IMR-90 (cell line): ENCODE measurements at regions not wholly inside any gene's neighbourhood (a gene's known extent, or its start where the extent isn't known, plus 50 kb on each side); places are given as distances from the start of the nearest gene placed in this dataset.

Source experiments
- ATAC-seq: fragments of 200-7000 bp; cut with Tn5 transposase; 2 replicates; pipeline ENCODE4 v1.9.1; 2020; ENCODE audit warnings: low read depth, mild to moderate bottlenecking, moderate library complexity
- BruUV-seq: library from RNA; stranded (reverse); fragments of 400-500 nt; replicated peaks from 2 replicates; lab custom pipeline; 2021; lab: Mats Ljungman, UMichigan
- CTCF ChIA-PET: fragments of 300-600 bp; formaldehyde crosslinking; extraction: SDS; loops from one replicate; lab custom pipeline; 2021; ENCODE audit warnings: antibody characterized with exemption; lab: Yijun Ruan, JAX
- POLR2A ChIA-PET: fragments of 300-600 bp; sonication (Branson Sonifier 250); formaldehyde crosslinking; loops from one replicate; lab custom pipeline; 2022; ENCODE audit warnings: antibody characterized with exemption; ENCODE audit not compliant: unreplicated experiment; lab: Charles Lee
- DNase-seq: peaks from one replicate; pipeline ENCODE4 v3.0.0; 2013
- H2AFZ ChIP-seq: replicated peaks from 2 replicates; pipeline ENCODE3; 2013; ENCODE audit warnings: low read length, mild to moderate bottlenecking; ENCODE audit not compliant: poor library complexity
- H2AK5ac ChIP-seq: 2 replicates; pipeline ENCODE4 v1.6.1; 2013; ENCODE audit warnings: low read depth, low read length, inconsistent platforms
- H2AK9ac ChIP-seq: replicated peaks from 2 replicates; pipeline ENCODE3; 2013; ENCODE audit warnings: mild to moderate bottlenecking, low read depth, low read length, moderate library complexity; ENCODE audit not compliant: poor library complexity
- H2BK120ac ChIP-seq: 2 replicates; pipeline ENCODE4 v1.6.1; 2013; ENCODE audit warnings: low read depth, low read length, inconsistent platforms
- H2BK15ac ChIP-seq: 3 replicates; pipeline ENCODE4 v1.6.1; 2013; ENCODE audit warnings: low read depth, low read length, inconsistent platforms
- H2BK20ac ChIP-seq: 2 replicates; pipeline ENCODE4 v1.6.1; 2013; ENCODE audit warnings: low read depth, mild to moderate bottlenecking, inconsistent platforms, low read length, moderate library complexity
- H2BK5ac ChIP-seq: 2 replicates; pipeline ENCODE4 v1.6.1; 2013; ENCODE audit warnings: mild to moderate bottlenecking, low read depth, low read length, inconsistent platforms; ENCODE audit not compliant: poor library complexity, severe bottlenecking
- H3K14ac ChIP-seq: replicated peaks from 2 replicates; pipeline ENCODE4 v1.6.1; 2013; ENCODE audit warnings: low read depth, low read length, inconsistent platforms
- H3K18ac ChIP-seq: 2 replicates; pipeline ENCODE4 v1.6.1; 2013; ENCODE audit warnings: low read depth, low read length, control low read depth
- H3K23ac ChIP-seq: 2 replicates; pipeline ENCODE4 v1.6.1; 2013; ENCODE audit warnings: low read depth, low read length, inconsistent platforms
- H3K27ac ChIP-seq: 2 replicates; pipeline ENCODE4 v1.5.1; 2013; ENCODE audit warnings: mild to moderate bottlenecking, control low read depth, low read length; ENCODE audit not compliant: insufficient read depth
- H3K27me3 ChIP-seq: 2 replicates; pipeline ENCODE4 v1.6.1; 2013; ENCODE audit warnings: low read length; ENCODE audit not compliant: control insufficient read depth, insufficient read depth
- H3K36me3 ChIP-seq: 2 replicates; pipeline ENCODE4 v1.6.1; 2013; ENCODE audit warnings: low read length, mixed read lengths; ENCODE audit not compliant: control insufficient read depth, insufficient read depth
- H3K4ac ChIP-seq: 2 replicates; pipeline ENCODE4 v1.6.1; 2013; ENCODE audit warnings: low read depth, low read length, inconsistent platforms
- H3K4me1 ChIP-seq: 2 replicates; pipeline ENCODE4 v1.6.1; 2013; ENCODE audit warnings: low read length, mixed read lengths; ENCODE audit not compliant: control insufficient read depth, insufficient read depth
- H3K4me2 ChIP-seq: 2 replicates; pipeline ENCODE4 v1.6.1; 2013; ENCODE audit warnings: low read depth, mild to moderate bottlenecking, control low read depth, low read length, moderate library complexity
- H3K4me3 ChIP-seq: 2 replicates; pipeline ENCODE4 v1.5.1; 2013; ENCODE audit warnings: low read depth, mild to moderate bottlenecking, control low read depth, low read length, moderate library complexity; ENCODE audit not compliant: insufficient read depth
- H3K56ac ChIP-seq: 2 replicates; pipeline ENCODE4 v1.6.1; 2013; ENCODE audit warnings: low read length, inconsistent platforms; ENCODE audit not compliant: insufficient read depth; ENCODE audit errors: extremely low read depth
- H3K79me1 ChIP-seq, 2 experiments: 2 replicates each; pipeline ENCODE4 v1.6.1; 2013; ENCODE audit warnings: low read length in 2 of 2, inconsistent platforms in 1 of 2, low read depth in 1 of 2
- H3K9ac ChIP-seq: 2 replicates; pipeline ENCODE4 v1.6.1; 2013; ENCODE audit warnings: low read depth, low read length, control low read depth
- H3K9me1 ChIP-seq: 2 replicates; pipeline ENCODE4 v1.6.1; 2013; ENCODE audit warnings: low read length, inconsistent platforms; ENCODE audit not compliant: insufficient read depth
- H3K9me3 ChIP-seq: 2 replicates; pipeline ENCODE4 v1.6.1; 2013; ENCODE audit warnings: low read length; ENCODE audit not compliant: control insufficient read depth, insufficient read depth
- H4K20me1 ChIP-seq: 2 replicates; pipeline ENCODE4 v1.6.1; 2013; ENCODE audit warnings: low read length, inconsistent platforms; ENCODE audit not compliant: insufficient read depth
- H4K5ac ChIP-seq: 2 replicates; pipeline ENCODE4 v1.6.1; 2013; ENCODE audit warnings: mild to moderate bottlenecking, low read depth, low read length, control low read depth
- H4K8ac ChIP-seq, 2 experiments: 2 replicates each; pipeline ENCODE4 v1.6.1; 2013; ENCODE audit warnings: low read depth in 2 of 2, low read length in 2 of 2, control low read depth in 1 of 2, inconsistent platforms in 1 of 2
- H4K91ac ChIP-seq: 2 replicates; pipeline ENCODE4 v1.6.1; 2013; ENCODE audit warnings: low read depth, low read length, inconsistent platforms; ENCODE audit not compliant: insufficient read depth
- CHD1 ChIP-seq: IDR thresholded peaks from 2 replicates; pipeline ENCODE4 v1.6.1; 2012; ENCODE audit warnings: low read depth, low read length, improper control_type of control experiment
- FOS ChIP-seq: fragments of 150-350 bp; IDR thresholded peaks from 2 replicates; pipeline ENCODE4 v1.6.1; 2016; ENCODE audit warnings: low read depth, low read length
- MAZ ChIP-seq: IDR thresholded peaks from 2 replicates; pipeline ENCODE4 v1.6.1; 2012; ENCODE audit warnings: low read depth, mild to moderate bottlenecking, low read length, improper control_type of control experiment, moderate library complexity, borderline replicate concordance
- NFE2L2 ChIP-seq: fragments of 150-350 bp; IDR thresholded peaks from 2 replicates; pipeline ENCODE4 v1.6.1; 2016; ENCODE audit warnings: low read depth, mild to moderate bottlenecking, low read length
- WGBS, 2 experiments: methylation state at CpG; one replicate each; pipeline versions ENCODE4 v1.1.5 to v1.1.7; 2013; ENCODE audit warnings: missing lambda C conversion rate in 2 of 2; ENCODE audit not compliant: insufficient read length in 1 of 2; ENCODE audit errors: extremely low coverage in 2 of 2; 5-methylcytosine and 5-hydroxymethylcytosine counted together
- dilution Hi-C: fragments of 300-500 bp; cut with HindIII; formaldehyde crosslinking; loops from one replicate; pipeline ENCODE4 v1.14.3; 2018; ENCODE audit warnings: low sequenced_read_pairs; ENCODE audit not compliant: unreplicated experiment
- in situ Hi-C: fragments of 300-500 bp; cut with MboI; formaldehyde crosslinking; loops from 3 replicates; pipeline ENCODE4 v1.14.3; 2019; ENCODE audit warnings: low sequenced_read_pairs, inconsistent platforms, mixed read lengths
- intact Hi-C: fragments of 100-400 bp; cut with micrococcal nuclease; formaldehyde crosslinking; loops from 2 replicates; pipeline ENCODE4 v1.10.0; 2022
- TF ChIP-seq, protein P1 (sequence below): fragments of 150-350 bp; IDR thresholded peaks from 2 replicates; pipeline ENCODE4 v1.6.1; 2016; ENCODE audit warnings: low read depth, mild to moderate bottlenecking, low read length, moderate library complexity, borderline replicate concordance
- TF ChIP-seq, protein P2 (sequence below): conservative IDR thresholded peaks from 2 replicates; pipeline ENCODE4 v1.5.1; 2012; ENCODE audit warnings: mild to moderate bottlenecking, low read depth, low read length, improper control_type of control experiment

GRCh38 chr21:34270411-34270810, 93.4 kb upstream of the KCNE2 start:
- Histone ChIP-seq H3K9me1 (no peaks in the 10 kb centered on the region), H4K91ac (no peak overlapping the region), H3K4me2 (no peak overlapping the region), H3K4ac (no peak overlapping the region), H2BK120ac (no peak overlapping the region), H4K20me1 (no peaks in the 10 kb centered on the region), H3K56ac (no peak overlapping the region), H3K23ac (no peak overlapping the region), H3K14ac (no peak overlapping the region), H2AK5ac (no peak overlapping the region), H3K27me3 (peaks cover 34% of the 10 kb centered on the region), H3K79me1 (no peaks in the 10 kb centered on the region), H3K4me3 (no peak overlapping the region), H3K9me3 (no peaks in the 10 kb centered on the region), H4K5ac (no peak overlapping the region), H3K36me3 (no peaks in the 10 kb centered on the region), H2AK9ac (no peak overlapping the region), H2AFZ (no peak overlapping the region), H2BK20ac (no peak overlapping the region), H3K27ac (no peak overlapping the region), H3K9ac (no peak overlapping the region), H2BK15ac (no peak overlapping the region), H2BK5ac (no peak overlapping the region), H3K18ac (no peak overlapping the region), H4K8ac (no peak overlapping the region), H3K4me1 (no peaks in the 10 kb centered on the region)
- in situ Hi-C loops (no loop called here), dilution Hi-C loops (no loop called here), intact Hi-C loops (no loop called here)
- ChIA-PET CTCF (no interaction called here), POLR2A (no interaction called here)
- 74% methylated on average over 3 of the region's 6 CpGs; no CpG with 5 or more reads in 1 of the 2 experiments for WGBS, 2 experiments
- BruUV-seq = no TSS peak
- DNase-seq (no peak), ATAC-seq (no peak)
- TF ChIP-seq FOS = no peak
- TF ChIP-seq CHD1 = no peak
- TF ChIP-seq MAZ = no peak
- TF ChIP-seq, protein P1, sequence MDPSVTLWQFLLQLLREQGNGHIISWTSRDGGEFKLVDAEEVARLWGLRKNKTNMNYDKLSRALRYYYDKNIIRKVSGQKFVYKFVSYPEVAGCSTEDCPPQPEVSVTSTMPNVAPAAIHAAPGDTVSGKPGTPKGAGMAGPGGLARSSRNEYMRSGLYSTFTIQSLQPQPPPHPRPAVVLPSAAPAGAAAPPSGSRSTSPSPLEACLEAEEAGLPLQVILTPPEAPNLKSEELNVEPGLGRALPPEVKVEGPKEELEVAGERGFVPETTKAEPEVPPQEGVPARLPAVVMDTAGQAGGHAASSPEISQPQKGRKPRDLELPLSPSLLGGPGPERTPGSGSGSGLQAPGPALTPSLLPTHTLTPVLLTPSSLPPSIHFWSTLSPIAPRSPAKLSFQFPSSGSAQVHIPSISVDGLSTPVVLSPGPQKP = no peak
- TF ChIP-seq, protein P2, sequence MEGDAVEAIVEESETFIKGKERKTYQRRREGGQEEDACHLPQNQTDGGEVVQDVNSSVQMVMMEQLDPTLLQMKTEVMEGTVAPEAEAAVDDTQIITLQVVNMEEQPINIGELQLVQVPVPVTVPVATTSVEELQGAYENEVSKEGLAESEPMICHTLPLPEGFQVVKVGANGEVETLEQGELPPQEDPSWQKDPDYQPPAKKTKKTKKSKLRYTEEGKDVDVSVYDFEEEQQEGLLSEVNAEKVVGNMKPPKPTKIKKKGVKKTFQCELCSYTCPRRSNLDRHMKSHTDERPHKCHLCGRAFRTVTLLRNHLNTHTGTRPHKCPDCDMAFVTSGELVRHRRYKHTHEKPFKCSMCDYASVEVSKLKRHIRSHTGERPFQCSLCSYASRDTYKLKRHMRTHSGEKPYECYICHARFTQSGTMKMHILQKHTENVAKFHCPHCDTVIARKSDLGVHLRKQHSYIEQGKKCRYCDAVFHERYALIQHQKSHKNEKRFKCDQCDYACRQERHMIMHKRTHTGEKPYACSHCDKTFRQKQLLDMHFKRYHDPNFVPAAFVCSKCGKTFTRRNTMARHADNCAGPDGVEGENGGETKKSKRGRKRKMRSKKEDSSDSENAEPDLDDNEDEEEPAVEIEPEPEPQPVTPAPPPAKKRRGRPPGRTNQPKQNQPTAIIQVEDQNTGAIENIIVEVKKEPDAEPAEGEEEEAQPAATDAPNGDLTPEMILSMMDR = no peak
- TF ChIP-seq NFE2L2 = no peak
